HG02588 (cell line): ENCODE measurements at regions not wholly inside any gene's neighbourhood (a gene's known extent, or its start where the extent isn't known, plus 50 kb on each side); places are given as distances from the start of the nearest gene placed in this dataset.
"Not testable (repeated sequence)": the region's sequence is repeated elsewhere in the genome, so short reads cannot be mapped to it uniquely, and the experiment has no call there.

Experiments
- ATAC-seq: cut with Tn5 transposase; IDR thresholded peaks from one replicate; pipeline ENCODE4 v1.9.1; 2021; ENCODE audit warnings: mild to moderate bottlenecking, moderate library complexity; ENCODE audit not compliant: unreplicated experiment

DNA sequence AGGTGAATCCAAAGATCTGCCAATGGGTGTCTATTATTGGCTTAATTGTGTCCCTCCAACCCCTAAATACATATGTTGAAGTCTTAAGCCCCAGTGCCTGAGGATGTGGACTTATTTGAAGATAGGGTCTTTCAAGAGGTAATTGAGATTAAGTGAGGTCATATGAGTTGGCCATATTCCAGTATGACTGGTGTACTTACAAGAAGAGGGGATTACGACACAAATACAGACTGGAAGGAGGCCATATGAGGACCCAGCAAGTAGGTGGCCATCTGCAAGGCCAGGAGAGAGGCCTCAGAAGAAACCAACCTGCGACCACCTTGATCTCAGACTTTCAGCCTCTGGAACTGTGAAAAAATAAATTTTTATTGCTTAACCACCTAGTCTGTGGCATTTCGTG lies 121.1 kb upstream of the FN1 start:
- ATAC-seq = no peak

DNA sequence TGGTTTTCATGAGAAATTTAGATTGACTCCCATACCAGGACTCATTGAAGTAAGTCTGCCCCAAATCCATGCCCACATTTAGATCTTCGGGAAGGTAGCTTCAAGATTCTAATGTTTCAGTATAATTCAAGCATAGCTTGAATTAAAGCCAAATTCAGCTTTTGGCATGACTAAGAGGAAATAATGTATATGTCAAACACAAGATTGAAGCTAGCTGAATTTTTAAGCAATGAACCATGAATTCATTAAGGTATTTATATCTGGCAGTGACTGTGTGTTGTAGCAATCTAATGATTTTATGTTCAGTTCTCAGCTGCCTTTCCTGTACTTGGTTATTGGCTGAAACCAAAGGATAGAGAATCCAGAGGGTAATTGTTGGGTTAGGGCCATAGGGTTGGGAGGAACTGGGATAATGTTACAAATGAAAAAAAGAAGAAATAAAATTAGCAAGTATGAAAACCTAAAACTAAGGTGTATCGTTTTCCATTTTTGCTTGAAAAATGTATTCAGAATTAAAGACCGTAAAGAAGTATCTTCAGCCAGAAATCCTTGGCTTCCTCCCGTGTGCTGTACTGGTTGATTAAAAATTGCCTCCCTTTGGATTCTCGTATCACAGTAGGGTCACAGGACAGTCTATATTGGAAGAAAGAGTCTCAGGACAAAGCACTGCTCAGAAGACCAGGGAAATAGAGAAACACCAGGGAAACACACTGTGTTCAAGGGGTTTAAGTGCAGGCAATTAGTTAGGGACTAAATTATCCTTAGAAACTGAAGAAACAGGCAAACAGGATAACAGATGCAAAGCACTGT lies 119.0 kb upstream of the FN1 start:
- no peak for ATAC-seq

DNA sequence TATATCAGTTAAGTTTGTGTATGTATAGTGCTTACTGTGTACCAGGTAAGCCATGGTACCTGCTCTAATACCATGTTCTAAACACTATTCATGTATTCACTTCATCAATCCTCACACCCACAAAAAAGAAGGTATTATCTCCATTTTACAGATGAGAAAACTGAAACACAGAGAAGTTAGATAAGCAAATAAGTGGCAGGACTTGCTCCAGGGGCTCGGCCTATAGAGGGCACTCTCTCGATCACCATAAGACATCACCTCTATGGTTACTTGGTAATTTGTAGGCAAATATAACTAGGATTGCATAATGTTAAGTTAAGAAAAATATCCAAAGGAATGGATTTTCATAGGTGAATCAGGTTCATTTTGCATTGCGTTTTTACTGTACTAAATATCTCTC lies 118.1 kb upstream of the FN1 start:
- no peak for ATAC-seq

DNA sequence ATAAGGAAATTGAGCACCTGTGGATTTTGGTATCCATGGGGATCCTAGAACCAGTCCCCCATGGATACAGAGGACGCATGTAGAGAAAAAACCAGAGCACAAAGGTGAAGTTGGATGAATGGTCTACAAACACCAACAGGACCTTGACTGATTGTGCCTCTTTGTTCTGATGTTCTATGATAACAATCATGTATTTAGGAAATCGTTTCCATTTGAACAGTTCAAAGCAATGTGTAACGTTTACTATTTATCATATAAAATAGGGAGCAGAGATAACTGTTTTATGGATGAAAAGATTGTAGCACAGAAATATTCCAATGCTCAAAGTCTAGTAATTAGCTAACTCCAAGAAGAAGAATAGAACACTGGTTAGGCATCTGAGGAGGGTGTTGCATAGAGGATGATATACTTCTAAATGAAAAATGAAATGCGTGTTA lies 116.3 kb upstream of the FN1 start:
- no peak for ATAC-seq

DNA sequence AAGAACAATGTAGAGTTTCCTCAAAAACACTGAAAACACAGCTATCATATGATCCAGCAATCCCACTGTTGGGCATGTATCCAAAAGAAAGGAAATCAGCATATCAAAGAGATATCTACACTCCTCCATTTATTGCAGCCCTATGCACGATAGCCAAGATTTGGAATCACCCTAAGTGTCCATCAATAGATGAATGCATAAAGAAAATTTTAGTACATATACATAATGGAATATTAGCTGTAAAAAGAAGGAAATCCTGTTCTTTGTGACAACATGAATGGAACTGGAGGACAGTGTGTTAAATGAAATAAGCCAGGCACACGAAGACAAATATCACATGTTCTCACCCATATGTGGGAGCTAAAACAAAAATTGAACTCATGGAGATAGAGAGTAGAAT lies 114.5 kb upstream of the FN1 start:
- ATAC-seq = no peak

DNA sequence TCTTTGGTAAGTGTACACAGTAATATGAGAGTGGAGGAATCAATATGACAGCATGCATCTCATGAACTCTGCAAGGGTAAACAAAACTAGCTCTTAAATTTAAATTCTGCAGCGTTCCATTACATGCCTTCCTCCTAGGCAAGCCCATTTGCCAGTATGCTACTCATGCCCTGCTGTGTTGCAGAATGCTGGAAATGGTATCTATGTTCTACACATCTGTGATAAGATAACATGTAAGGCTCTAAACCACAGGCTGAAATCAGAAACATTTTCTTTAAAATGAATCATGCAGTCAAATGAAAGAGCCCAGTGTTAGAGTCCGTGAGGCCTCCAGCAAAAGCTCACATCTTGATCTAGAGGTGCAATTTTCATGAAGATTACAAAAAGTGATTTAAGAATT lies 112.8 kb upstream of the FN1 start:
- no peak for ATAC-seq

DNA sequence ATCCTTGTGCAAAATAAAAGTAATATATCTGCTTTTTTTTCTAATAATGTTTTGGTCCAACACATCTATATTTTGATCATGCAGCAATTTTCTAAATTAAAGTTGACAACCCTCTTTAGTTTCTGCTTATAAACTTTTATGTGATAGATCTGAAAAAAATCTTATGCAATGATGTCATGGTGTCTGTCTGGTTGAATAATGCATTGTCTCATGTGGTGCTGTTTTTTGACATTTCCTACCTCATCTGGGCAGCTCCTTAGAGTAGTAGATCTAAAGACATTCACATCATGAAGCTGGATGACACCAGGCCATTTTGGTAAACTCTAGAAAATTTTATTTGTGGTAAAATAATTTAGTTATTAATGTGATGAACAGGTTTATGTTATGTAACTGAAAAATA lies 106.8 kb upstream of the FN1 start:
- no peak for ATAC-seq

DNA sequence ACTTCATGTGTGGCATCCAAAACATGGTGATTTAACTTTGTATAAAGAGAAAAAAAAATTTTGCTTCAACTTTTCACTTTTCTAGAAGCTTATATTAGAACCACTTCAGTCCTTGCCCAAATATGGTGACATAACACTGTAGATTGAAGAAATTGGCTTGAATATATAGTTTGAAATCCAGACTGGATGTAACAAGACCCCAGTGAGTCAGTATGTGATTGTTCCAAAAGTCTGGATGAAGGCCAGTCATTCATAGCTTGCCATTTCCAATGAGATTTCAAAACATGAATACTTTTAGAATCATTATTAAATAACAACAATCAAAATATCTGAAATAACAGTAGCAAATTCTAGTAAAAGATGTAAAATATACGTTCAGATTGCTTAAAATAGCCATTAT lies 104.8 kb upstream of the FN1 start:
- ATAC-seq = no peak

DNA sequence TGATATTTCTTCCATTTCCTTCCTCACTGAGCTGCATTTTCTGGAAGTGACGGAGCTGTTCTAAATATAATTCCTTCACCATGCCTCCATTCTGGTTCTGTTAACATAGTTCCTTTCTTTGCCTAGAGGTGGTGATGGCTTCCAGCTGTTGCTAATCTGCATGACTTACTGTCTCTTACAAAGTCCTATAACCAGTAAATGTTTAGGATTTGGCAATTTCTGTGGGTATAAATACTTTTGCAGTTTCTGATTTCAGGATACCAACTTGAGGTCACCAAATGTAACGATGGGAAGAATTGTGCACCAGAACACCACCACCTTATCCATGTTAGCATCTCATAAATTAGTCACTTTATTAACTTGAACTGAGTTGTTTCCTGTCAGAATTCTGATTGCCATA lies 101.7 kb upstream of the FN1 start:
- no peak for ATAC-seq

DNA sequence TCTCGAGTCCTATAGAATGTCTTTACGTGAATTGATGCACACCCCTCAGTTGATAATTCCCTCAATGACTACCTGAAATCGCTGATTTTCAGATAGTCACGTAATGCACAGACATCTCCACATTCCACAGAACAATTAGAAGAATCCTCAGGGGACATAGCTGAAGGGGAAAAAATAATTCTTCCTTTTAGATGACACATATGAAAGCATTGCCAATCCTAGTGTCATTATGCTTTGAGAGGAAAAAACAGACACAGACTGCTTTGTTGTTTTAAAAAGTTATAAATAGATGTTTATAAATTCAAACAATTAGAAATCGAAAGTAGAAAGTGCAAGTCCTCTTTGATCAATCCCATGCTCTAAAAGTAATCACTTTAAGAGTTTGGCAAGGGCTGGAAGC lies 100.6 kb upstream of the FN1 start:
- ATAC-seq = no peak

DNA sequence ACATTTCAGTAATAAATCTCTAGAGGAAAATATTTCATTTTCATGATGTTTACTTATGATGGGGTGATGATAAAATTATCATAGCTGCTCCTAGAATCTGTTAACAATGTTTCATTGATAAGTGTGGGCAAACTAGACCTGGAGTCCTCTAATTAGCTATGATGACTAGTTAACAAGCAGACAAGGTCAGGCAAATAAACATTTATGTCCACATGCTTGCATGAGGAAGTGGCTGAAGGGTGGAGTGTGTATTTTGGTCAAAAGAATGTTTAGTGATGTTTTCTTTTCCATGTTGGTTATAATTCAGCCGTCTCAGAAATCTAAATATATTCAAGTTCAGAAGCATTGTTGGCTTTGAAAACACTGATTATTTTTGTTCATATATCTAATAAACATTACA lies 99.9 kb upstream of the FN1 start:
- ATAC-seq = no peak

DNA sequence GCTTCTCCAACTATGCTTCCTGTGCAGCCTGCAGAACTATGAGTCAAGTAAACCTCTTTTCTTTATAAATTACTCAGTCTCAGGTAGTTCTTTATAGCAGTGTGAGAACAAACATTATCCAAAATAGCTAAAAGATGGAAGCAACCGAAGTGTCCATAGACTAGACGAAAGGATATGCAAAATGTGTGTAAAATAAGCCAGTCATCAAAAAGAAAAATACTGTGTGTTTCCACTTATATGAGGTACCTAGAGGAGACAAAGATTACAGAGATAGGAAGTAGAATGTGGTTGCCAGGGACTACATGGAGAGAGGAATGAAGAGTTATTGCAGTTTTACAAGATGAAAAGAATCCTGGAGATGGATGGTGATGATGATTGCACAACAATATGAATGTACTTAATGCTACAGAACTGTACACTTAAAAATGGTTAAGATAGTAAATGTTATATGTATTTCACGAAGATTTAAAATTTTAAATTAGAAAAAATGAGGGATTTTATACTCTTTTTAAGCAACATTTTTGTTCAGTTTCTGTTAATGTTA lies 99.3 kb upstream of the FN1 start:
- no peak for ATAC-seq

DNA sequence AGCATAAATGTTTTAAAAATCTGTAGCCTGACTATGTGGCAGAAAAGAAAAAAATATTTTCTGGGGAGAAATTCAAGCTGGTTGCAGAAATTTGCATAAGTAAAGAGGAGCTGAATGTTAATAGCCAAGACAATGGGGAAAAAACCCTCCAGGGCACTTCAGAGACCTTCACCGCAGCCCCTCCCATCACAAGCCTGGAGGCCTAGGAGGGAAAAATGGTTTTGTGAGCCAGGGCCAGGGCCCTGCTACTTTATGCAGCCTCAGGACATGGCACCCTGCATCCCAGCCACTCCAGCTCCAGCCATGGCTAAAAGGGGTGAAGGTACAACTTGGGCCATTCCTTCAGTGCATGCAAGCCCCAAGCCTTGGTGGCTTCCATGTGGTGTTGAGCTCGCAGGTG lies 97.8 kb upstream of the FN1 start:
- not testable (repeated sequence) for ATAC-seq

DNA sequence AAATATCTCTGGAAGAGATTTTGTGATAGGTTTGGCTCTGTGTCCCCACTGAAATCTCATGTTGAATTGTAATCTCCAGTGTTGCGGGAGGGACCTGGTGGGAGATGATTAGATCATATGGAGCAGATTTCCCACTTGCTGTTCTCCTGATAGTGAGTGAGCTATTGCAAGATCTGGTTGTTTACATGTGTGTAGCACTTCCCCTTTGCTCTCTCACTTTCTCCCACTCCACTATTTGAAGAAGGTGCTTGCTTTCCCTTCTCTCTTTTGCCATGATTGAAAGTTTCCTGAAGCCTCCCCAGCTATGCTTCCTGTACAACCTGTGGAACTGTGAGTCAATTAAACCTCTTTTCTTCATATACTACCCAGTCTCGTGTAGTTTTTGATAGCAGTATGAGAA lies 97.0 kb upstream of the FN1 start:
- ATAC-seq = no peak

DNA sequence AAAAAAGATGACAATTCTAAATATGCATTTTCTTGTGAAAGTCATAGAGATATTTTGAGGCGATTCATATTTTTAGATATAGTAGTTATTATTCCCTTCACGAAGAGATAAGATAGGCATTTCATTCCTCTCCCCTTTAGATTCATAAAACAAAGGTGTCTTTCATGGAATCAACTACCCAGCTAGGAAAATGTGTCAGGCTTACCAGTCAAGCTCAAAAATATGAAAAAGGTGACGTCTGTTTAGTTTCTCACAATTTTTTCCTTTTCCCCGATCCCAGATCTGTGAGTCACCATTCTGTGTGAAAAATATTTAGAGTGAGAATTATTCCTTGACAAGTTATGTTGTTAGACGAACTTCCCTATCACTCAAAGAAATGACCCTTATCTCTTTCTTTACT lies 95.4 kb upstream of the FN1 start:
- ATAC-seq = no peak

DNA sequence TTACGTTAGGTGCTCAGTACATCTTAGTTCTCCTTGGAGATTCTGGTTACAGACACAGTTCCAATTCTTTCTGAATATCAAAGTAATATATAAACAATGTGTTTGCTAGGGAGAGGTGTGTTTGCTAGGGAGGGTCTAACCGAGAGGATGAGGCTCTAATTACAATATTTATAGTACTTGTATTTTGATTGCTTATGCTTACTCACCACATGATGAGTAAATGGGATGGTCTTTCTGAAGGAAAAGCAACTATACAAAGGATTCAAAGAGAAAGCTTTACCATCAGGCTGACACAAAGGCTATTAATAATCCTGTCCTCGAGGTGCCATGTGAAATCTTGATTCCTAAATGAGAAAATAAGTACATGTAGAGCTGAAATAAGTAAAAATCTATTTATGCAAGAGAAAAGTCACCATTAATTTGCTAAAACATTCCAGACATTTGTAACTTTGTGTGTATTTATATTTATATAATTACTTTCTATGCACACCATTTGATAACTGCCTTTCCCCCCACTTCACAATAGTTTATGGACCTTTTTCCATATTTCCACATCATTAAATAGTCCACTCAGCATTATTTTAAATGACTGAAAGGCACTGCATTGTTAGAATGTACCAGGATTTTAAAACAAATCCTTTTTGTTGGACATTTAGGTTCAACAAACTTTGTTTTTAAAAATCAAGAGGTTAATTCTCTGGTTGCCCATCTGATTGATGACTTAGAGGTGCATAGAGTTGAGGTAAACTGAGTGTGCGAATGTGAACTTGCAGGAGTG lies 94.5 kb upstream of the FN1 start:
- ATAC-seq = no peak

DNA sequence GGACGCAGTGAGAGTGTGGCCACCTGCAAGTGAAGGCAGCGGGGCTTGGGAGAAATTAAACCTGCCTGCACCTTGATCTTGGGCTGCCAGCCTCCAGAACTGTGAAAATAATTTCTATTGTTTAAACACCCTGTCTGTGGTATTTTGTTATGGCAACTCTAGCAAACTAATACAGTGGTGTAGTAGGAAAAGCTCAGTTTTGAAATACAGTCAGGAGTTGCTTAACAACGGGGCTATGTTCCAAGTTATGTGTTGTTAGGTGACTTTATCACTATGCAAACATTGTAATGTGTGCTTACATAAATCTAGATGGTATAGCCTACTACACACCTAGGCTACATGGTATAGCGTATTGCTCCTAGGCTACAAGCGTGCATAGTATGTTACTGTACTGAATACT lies 93.4 kb upstream of the FN1 start:
- no peak for ATAC-seq

DNA sequence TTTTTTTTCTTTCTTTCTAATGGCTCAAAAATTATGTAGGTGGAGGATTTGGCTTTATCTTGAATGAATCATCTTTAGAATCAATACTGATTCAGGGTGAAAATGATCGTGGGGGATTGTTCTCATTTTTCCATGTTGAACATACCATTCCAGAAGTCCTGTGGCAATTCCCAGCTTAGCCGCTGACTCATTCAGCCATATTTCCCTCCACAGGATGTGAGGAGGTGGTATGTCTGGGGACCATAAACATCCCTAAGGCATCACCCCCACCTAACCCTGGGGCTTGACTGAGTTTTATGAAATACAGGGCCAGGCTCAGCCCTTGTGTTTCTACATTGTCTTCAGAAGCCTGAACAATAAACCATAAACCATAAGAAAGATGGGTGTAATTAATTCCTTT lies 92.7 kb upstream of the FN1 start:
- no peak for ATAC-seq

DNA sequence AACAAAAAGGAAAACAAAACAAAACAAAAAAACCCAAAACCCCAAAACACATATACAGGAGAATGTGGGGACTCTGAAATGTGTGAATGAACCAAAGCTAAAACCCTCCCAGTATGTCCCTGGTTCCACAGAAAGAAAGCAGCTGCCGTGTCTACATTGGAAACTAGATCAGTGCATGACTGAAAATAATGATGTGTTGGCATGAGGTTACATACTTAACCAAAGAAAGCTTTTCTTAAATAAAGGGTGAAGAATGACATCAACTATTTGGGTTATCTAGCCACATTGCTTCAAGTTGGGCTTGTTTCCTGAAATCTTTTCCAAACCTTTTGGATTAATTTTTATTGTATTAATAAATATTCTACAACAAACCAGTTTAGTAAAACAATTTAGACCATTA lies 91.9 kb upstream of the FN1 start:
- no peak for ATAC-seq

DNA sequence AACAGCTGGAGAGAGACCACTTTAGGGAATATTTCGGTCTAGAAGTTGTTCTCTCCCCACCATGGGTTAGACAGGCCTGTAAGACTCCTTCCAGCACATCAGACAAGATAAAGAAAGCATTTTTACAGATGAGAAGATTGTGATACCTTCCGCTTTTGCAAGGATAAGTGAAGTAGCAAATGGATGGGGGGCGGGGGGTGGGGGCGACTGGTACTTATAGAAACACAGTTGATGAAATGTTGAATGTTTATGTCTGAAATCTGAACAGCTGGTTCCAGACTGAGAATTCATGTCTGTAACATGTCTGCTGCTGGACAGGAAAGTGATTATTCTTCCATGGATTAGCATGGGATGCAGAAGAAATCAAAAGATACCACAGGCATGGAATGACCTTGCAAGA lies 90.5 kb upstream of the FN1 start:
- no peak for ATAC-seq

DNA sequence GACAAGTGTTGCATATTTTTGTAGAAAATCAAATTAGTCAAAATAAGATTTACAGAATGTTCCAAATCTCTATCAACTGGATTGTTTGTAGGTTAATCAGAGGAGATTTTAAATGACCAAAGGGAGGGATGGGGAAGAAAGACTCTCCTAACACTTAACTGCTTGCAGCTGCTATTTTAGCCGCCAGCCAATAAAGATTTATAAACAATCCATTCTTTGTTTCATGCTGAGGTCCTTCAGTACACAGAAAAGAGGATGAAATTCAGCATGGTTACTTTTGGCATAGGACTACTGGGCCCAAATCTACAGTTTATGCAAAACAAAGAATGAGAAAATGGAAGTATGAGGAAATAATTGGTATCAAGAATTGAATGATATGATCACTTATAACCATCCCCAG lies 86.4 kb upstream of the FN1 start:
- no peak for ATAC-seq

DNA sequence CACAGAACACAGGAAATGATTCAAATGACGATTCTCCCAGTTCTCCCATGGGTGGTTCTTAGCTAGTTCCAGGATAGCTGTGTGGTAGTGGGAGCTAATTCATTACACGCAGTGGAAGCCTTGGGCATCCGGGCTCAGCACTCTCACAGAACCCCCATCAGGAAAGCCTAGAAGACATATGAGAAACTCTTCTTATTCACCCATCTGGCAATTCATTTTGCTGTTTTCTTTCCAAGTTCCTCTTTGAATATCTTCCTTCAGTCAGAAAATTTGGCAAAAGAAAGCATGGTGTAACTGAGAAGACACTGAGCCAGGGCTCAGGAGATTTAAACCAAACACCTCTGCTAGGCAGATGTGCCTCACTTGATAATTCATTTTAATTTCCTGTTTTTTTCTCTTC lies 85.2 kb upstream of the FN1 start:
- no peak for ATAC-seq
